HEK293T (cell line): ENCODE measurements at regions not wholly inside any gene's neighbourhood (a gene's known extent, or its start where the extent isn't known, plus 50 kb on each side); places are given as distances from the start of the nearest gene placed in this dataset.
"Not testable (repeated sequence)": the region's sequence is repeated elsewhere in the genome, so short reads cannot be mapped to it uniquely, and the experiment has no call there.

Experiments used
- CTCF ChIA-PET: fragments of 350-600 bp; formaldehyde crosslinking; extraction: SDS; loops from one replicate; lab custom pipeline; 2021; ENCODE audit warnings: antibody characterized with exemption, inconsistent platforms; lab: Yijun Ruan, JAX
- POLR2A ChIA-PET: fragments of 350-600 bp; formaldehyde crosslinking; extraction: SDS; loops from one replicate; lab custom pipeline; 2020; ENCODE audit warnings: antibody characterized with exemption, inconsistent platforms; lab: Yijun Ruan, JAX
- DNase-seq: peaks from one replicate; pipeline ENCODE4 v3.0.0; 2012; ENCODE audit warnings: mixed read lengths; ENCODE audit errors: extremely low spot score
- ARNT ChIP-seq: fragments of 450-650 bp; IDR thresholded peaks from 2 replicates; pipeline ENCODE4 v1.6.1; 2017; ENCODE audit warnings: mild to moderate bottlenecking
- BHLHE40 ChIP-seq: fragments of 450-650 bp; IDR thresholded peaks from 2 replicates; pipeline ENCODE4 v1.6.1; 2016; ENCODE audit warnings: mild to moderate bottlenecking, moderate library complexity, borderline replicate concordance
- CTBP1 ChIP-seq: fragments of 450-650 bp; IDR thresholded peaks from 2 replicates; pipeline ENCODE4 v1.6.1; 2016; ENCODE audit warnings: borderline replicate concordance
- ELF4 ChIP-seq: fragments of 450-650 bp; IDR thresholded peaks from 2 replicates; pipeline ENCODE4 v1.6.1; 2017; ENCODE audit warnings: antibody characterized with exemption
- FOXA1 ChIP-seq: fragments of 450-650 bp; IDR thresholded peaks from 2 replicates; pipeline ENCODE4 v1.6.1; 2016; ENCODE audit warnings: mild to moderate bottlenecking
- FOXK2 ChIP-seq: fragments of 450-650 bp; IDR thresholded peaks from 2 replicates; pipeline ENCODE4 v1.6.1; 2016; ENCODE audit warnings: mild to moderate bottlenecking
- FOXM1 ChIP-seq: fragments of 450-650 bp; IDR thresholded peaks from 2 replicates; pipeline ENCODE4 v1.6.1; 2017; ENCODE audit warnings: mild to moderate bottlenecking, borderline replicate concordance
- HDGF ChIP-seq: fragments of 450-650 bp; IDR thresholded peaks from 2 replicates; pipeline ENCODE4 v1.6.1; 2017; ENCODE audit warnings: antibody characterized with exemption, borderline replicate concordance
- L3MBTL2 ChIP-seq: fragments of 450-650 bp; conservative IDR thresholded peaks from 2 replicates; pipeline ENCODE4 v1.6.1; 2016; ENCODE audit warnings: mild to moderate bottlenecking
- LEF1 ChIP-seq: fragments of 450-650 bp; IDR thresholded peaks from 2 replicates; pipeline ENCODE4 v1.6.1; 2017; ENCODE audit warnings: mild to moderate bottlenecking, borderline replicate concordance
- NFRKB ChIP-seq: fragments of 450-650 bp; IDR thresholded peaks from 2 replicates; pipeline ENCODE4 v1.6.1; 2016; ENCODE audit warnings: mild to moderate bottlenecking, moderate library complexity
- SP1 ChIP-seq: fragments of 450-650 bp; IDR thresholded peaks from 2 replicates; pipeline ENCODE4 v1.6.1; 2017
- SUZ12 ChIP-seq: fragments of 450-650 bp; IDR thresholded peaks from 2 replicates; pipeline ENCODE4 v1.6.1; 2016; ENCODE audit warnings: mild to moderate bottlenecking
- TARDBP ChIP-seq: fragments of 450-650 bp; IDR thresholded peaks from 2 replicates; pipeline ENCODE4 v1.6.1; 2016
- ZNF384 ChIP-seq: fragments of 450-650 bp; IDR thresholded peaks from 2 replicates; pipeline ENCODE4 v1.6.1; 2016
- TF ChIP-seq, protein P1 (sequence below): fragments of 450-650 bp; IDR thresholded peaks from 2 replicates; pipeline ENCODE4 v1.6.1; 2016

GRCh38 chr13:84086098-84086846, 204.0 kb upstream of the SLITRK1 start:
- TF ChIP-seq ARNT: 0 out of 2 replicates have a peak, but pooled peaks have one; percentile 5
- POLR2A ChIA-PET, DNase-seq, CTCF ChIA-PET: not testable (repeated sequence)

- no peak for DNase-seq
- CTCF ChIA-PET: no interaction called here
- TF ChIP-seq SUZ12 (no peak), LEF1 (no peak)
- POLR2A ChIA-PET: no interaction called here
These were observed 200.2 kb upstream of the SLITRK1 start for GRCh38 chr13:84082462-84082861.

- ChIA-PET CTCF (no interaction called here), POLR2A (no interaction called here)
- DNase-seq: no peak
- TF ChIP-seq BHLHE40 (no peak), ELF4 (no peak), SUZ12 (no peak), L3MBTL2 (no peak), NFRKB (no peak), FOXA1 (no peak), FOXM1 (no peak), CTBP1 (no peak), ARNT (no peak)
- TF ChIP-seq, protein P1, sequence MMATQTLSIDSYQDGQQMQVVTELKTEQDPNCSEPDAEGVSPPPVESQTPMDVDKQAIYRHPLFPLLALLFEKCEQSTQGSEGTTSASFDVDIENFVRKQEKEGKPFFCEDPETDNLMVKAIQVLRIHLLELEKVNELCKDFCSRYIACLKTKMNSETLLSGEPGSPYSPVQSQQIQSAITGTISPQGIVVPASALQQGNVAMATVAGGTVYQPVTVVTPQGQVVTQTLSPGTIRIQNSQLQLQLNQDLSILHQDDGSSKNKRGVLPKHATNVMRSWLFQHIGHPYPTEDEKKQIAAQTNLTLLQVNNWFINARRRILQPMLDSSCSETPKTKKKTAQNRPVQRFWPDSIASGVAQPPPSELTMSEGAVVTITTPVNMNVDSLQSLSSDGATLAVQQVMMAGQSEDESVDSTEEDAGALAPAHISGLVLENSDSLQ: no peak
These were observed 198.7 kb upstream of the SLITRK1 start for GRCh38 chr13:84080748-84081530.

GRCh38 chr13:84077271-84077670, 195.0 kb upstream of the SLITRK1 start:
- DNase-seq: no peak

DNA sequence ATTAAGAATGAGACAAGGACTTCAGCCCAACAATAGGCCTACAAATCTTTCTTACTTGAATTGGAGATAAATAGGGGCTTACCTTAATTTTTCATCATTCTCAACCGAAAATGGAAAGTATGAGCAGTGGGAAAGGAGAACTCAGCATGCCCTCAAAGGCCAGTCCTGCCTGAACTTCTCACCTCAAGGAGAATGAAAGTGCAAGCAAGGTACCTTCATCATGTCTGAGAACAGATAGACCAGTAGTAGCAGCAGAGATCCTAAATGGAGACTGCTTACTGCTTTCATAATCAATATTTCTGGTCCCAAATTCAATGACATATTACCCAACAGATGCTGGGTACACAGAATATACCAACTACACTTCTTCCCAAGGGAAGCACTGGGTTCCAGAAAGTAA, 194.0 kb upstream of the SLITRK1 start:
- no peak for TF ChIP-seq BHLHE40
- DNase-seq: no peak
- ChIA-PET POLR2A (no interaction called here), CTCF (no interaction called here)

More at GRCh38 chr13:84077271-84077670, 195.0 kb upstream of the SLITRK1 start:
- POLR2A ChIA-PET: no interaction called here
- no peak for TF ChIP-seq FOXA1
- TF ChIP-seq NFRKB: no peak
- TF ChIP-seq SP1: no peak
- TF ChIP-seq ARNT: no peak
- no peak for TF ChIP-seq LEF1
- TF ChIP-seq ELF4: no peak
- no peak for TF ChIP-seq FOXM1
- TF ChIP-seq CTBP1: no peak
- TF ChIP-seq, protein P1: no peak
- TF ChIP-seq HDGF: no peak
- CTCF ChIA-PET: no interaction called here

- POLR2A ChIA-PET: no interaction called here
- DNase-seq: no peak
- CTCF ChIA-PET: no interaction called here
- TF ChIP-seq HDGF (no peak), NFRKB (no peak), CTBP1 (no peak), SP1 (no peak), LEF1 (no peak), SUZ12 (no peak), TARDBP (no peak), ARNT (no peak), L3MBTL2 (no peak), FOXA1 (no peak), BHLHE40 (no peak), ZNF384 (no peak), ELF4 (no peak), FOXK2 (no peak)
- TF ChIP-seq, protein P1: no peak
These were observed 168.3 kb upstream of the SLITRK1 start for GRCh38 chr13:84050536-84050935.
